ENCODE measurements at regions not wholly inside any gene's neighbourhood (a gene's known extent, or its start where the extent isn't known, plus 50 kb on each side); places are given as distances from the start of the nearest gene placed in this dataset.

- TF ChIP-seq CTCF (IDR thresholded peaks at IDR 0.05; ENCODE audit: low read length) (no peak), EZH2phosphoT487 (IDR thresholded peaks at IDR 0.05; ENCODE audit: low read length) (no peak), EZH2 (optimal IDR thresholded peaks at IDR 0.05; ENCODE audit: low read depth, low read length) (no peak)
Measured at GRCh38 chr3:56909349-56909748, 107.6 kb upstream of the ARHGEF3 start.

Data from MM.1S (cell line).